HepG2 (cell line): ENCODE measurements at regions not wholly inside any gene's neighbourhood (a gene's known extent, or its start where the extent isn't known, plus 50 kb on each side); places are given as distances from the start of the nearest gene placed in this dataset.

Source experiments
- ATAC-seq: fragments of 200-7000 bp; cut with Tn5 transposase; 3 replicates; pipeline ENCODE4 v1.9.1; 2020; ENCODE audit warnings: mild to moderate bottlenecking, moderate library complexity
- BruUV-seq: library from RNA; stranded (reverse); fragments of 400-500 nt; replicated peaks from 2 replicates; lab custom pipeline; 2021; lab: Mats Ljungman, UMichigan
- CTCF ChIA-PET: fragments of 300-600 bp; formaldehyde crosslinking; extraction: SDS; loops from one replicate; lab custom pipeline; 2021; ENCODE audit warnings: low total read pairs, inconsistent platforms, low intra/inter-chr PET ratio; lab: Yijun Ruan, JAX
- POLR2A ChIA-PET: fragments of 350-600 bp; sonication (Branson Sonifier 250); formaldehyde crosslinking; loops from one replicate; lab custom pipeline; 2020; ENCODE audit warnings: antibody characterized with exemption, inconsistent platforms; lab: Yijun Ruan, JAX
- DNase-seq: peaks from one replicate; pipeline ENCODE4 v3.0.0-alpha.2; 2015; ENCODE audit warnings: low spot score
- FAIRE-seq: peaks from 3 replicates; lab custom pipeline; 2011; peaks lifted over from hg19 to GRCh38; lab: Jason Lieb, UNC
- H2AFZ ChIP-seq: one replicate; pipeline ENCODE4 v1.6.1; 2011; ENCODE audit warnings: low read length, inconsistent platforms
- H3K27ac ChIP-seq: fragments of 300-600 bp; 3 replicates; pipeline ENCODE4 v1.8.0; 2011; ENCODE audit warnings: mixed run types, mild to moderate bottlenecking, mixed read lengths, low read length, inconsistent platforms; ENCODE audit not compliant: insufficient read depth; ENCODE audit errors: extremely low read length
- H3K27me3 ChIP-seq, 2 experiments: fragments of 200-600 bp in 1 of 2; 2 replicates in 1 of 2; 3 replicates in 1 of 2; pipeline versions ENCODE4 v1.6.0 to v1.8.0; 2011; ENCODE audit warnings: low read length in 2 of 2, mild to moderate bottlenecking in 2 of 2, moderate library complexity in 2 of 2, inconsistent platforms in 1 of 2; ENCODE audit not compliant: insufficient read depth in 2 of 2, control insufficient read depth in 1 of 2
- H3K36me3 ChIP-seq, 2 experiments: fragments of 200-600 bp in 1 of 2; replicated peaks in 1 of 2; 2 replicates in 1 of 2; 3 replicates in 1 of 2; pipeline versions ENCODE4 v1.5.1 to v1.8.0; 2011; ENCODE audit warnings: low read length in 2 of 2, inconsistent platforms in 1 of 2; ENCODE audit not compliant: insufficient read depth in 2 of 2, control insufficient read depth in 1 of 2
- H3K4me1 ChIP-seq: 2 replicates; pipeline ENCODE4 v1.5.1; 2012; ENCODE audit warnings: low read length, inconsistent platforms; ENCODE audit not compliant: insufficient read depth
- H3K4me2 ChIP-seq: 2 replicates; pipeline ENCODE4 v1.6.0; 2011; ENCODE audit warnings: low read depth, low read length, inconsistent platforms
- H3K4me3 ChIP-seq, 3 experiments: fragments of 200-600 bp in 1 of 3; sonication (generic), shearing (Covaris generic) in 1 of 3; replicated peaks in 1 of 3; 2 replicates each; pipeline ENCODE4 v1.5.1; 2011 to 2016; ENCODE audit warnings: low read length in 3 of 3, inconsistent platforms in 2 of 3, low read depth in 2 of 3, mild to moderate bottlenecking in 2 of 3, control low read depth in 1 of 3, mixed read lengths in 1 of 3; ENCODE audit not compliant: insufficient read depth in 1 of 3
- H3K79me2 ChIP-seq: one replicate; pipeline ENCODE4 v1.6.1; 2011; ENCODE audit warnings: low read length, inconsistent platforms; ENCODE audit not compliant: insufficient read depth
- H3K9ac ChIP-seq: 2 replicates; pipeline ENCODE4 v1.6.0; 2011; ENCODE audit warnings: mild to moderate bottlenecking, low read depth, low read length, inconsistent platforms; ENCODE audit not compliant: insufficient read depth
- H3K9me3 ChIP-seq: 2 replicates; pipeline ENCODE4 v1.5.1; 2012; ENCODE audit warnings: mild to moderate bottlenecking, low read length
- H4K20me1 ChIP-seq: 2 replicates; pipeline ENCODE4 v1.6.0; 2011; ENCODE audit warnings: inconsistent platforms, mild to moderate bottlenecking, low read length, moderate library complexity; ENCODE audit not compliant: insufficient read depth
- AHR ChIP-seq: IDR thresholded peaks from 2 replicates; pipeline ENCODE4 v1.6.1; 2018; ENCODE audit warnings: missing genetic modification reagents, missing compliant biosample characterization
- ARNT ChIP-seq: fragments of 450-650 bp; IDR thresholded peaks from 2 replicates; pipeline ENCODE4 v1.6.1; 2017
- KDM5B ChIP-seq: sonication (generic); formaldehyde crosslinking; IDR thresholded peaks from 2 replicates; pipeline ENCODE4 v1.4.0; 2020; ENCODE audit warnings: missing genetic modification reagents, mild to moderate bottlenecking, borderline replicate concordance
- KLF6 ChIP-seq: IDR thresholded peaks from 2 replicates; pipeline ENCODE4 v1.8.0; 2016; ENCODE audit warnings: missing biosample characterization, missing genetic modification reagents
- MIER3 ChIP-seq: IDR thresholded peaks from 2 replicates; pipeline ENCODE4 v1.6.1; 2016; ENCODE audit warnings: missing compliant biosample characterization, borderline replicate concordance
- PAX8 ChIP-seq: sonication (generic); formaldehyde crosslinking; IDR thresholded peaks from 2 replicates; pipeline ENCODE4 v1.8.0; 2022; ENCODE audit warnings: mild to moderate bottlenecking, missing genetic modification reagents, borderline replicate concordance
- PCBP1 ChIP-seq: fragments of 200-400 bp; formaldehyde crosslinking; IDR thresholded peaks from 2 replicates; pipeline ENCODE4 v1.6.1; 2017; ENCODE audit warnings: mild to moderate bottlenecking, low read depth, low read length, borderline replicate concordance
- PCBP2 ChIP-seq: fragments of 200-400 bp; formaldehyde crosslinking; optimal IDR thresholded peaks from 2 replicates; pipeline ENCODE3; 2018; ENCODE audit warnings: low read length, low read depth; ENCODE audit not compliant: poor library complexity, severe bottlenecking
- RARA ChIP-seq: IDR thresholded peaks from 2 replicates; pipeline ENCODE4 v1.6.1; 2016; ENCODE audit warnings: missing genetic modification reagents, missing compliant biosample characterization
- SIN3A ChIP-seq: IDR thresholded peaks from 2 replicates; pipeline ENCODE4 v1.6.1; 2011; ENCODE audit warnings: low read depth, mild to moderate bottlenecking, control low read depth, low read length, borderline replicate concordance
- SKI ChIP-seq: fragments of 450-650 bp; IDR thresholded peaks from one replicate; pipeline ENCODE4 v1.6.1; 2018; ENCODE audit warnings: mild to moderate bottlenecking; ENCODE audit not compliant: partially characterized antibody
- SPEN ChIP-seq: sonication (generic); formaldehyde crosslinking; IDR thresholded peaks from 2 replicates; pipeline ENCODE4 v1.5.1; 2020; ENCODE audit warnings: low read depth, mild to moderate bottlenecking, missing genetic modification reagents
- SRY ChIP-seq: sonication (generic); formaldehyde crosslinking; IDR thresholded peaks from 2 replicates; pipeline ENCODE4 v1.8.0; 2022; ENCODE audit warnings: mild to moderate bottlenecking, missing genetic modification reagents
- TOPORS ChIP-seq: sonication (generic); formaldehyde crosslinking; IDR thresholded peaks from 2 replicates; pipeline ENCODE4 v1.8.0; 2023; ENCODE audit warnings: mild to moderate bottlenecking, missing genetic modification reagents
- ZFAT ChIP-seq: sonication (generic); formaldehyde crosslinking; conservative IDR thresholded peaks from 2 replicates; pipeline ENCODE4 v1.8.1; 2023; ENCODE audit warnings: missing genetic modification reagents, inconsistent platforms
- ZFP62 ChIP-seq: sonication (generic); formaldehyde crosslinking; IDR thresholded peaks from 2 replicates; pipeline ENCODE4 v1.4.0; 2020; ENCODE audit warnings: missing genetic modification reagents
- ZNF317 ChIP-seq: sonication (generic); formaldehyde crosslinking; IDR thresholded peaks from 2 replicates; pipeline ENCODE4 v1.5.0; 2020; ENCODE audit warnings: mild to moderate bottlenecking, missing genetic modification reagents
- ZNF83 ChIP-seq: sonication (generic); formaldehyde crosslinking; IDR thresholded peaks from 2 replicates; pipeline ENCODE4 v1.4.0; 2020; ENCODE audit warnings: missing genetic modification reagents, mild to moderate bottlenecking, borderline replicate concordance
- ZSCAN31 ChIP-seq: sonication (generic); formaldehyde crosslinking; IDR thresholded peaks from 2 replicates; pipeline ENCODE4 v1.5.0; 2020; ENCODE audit warnings: low read depth, mild to moderate bottlenecking, missing genetic modification reagents
- WGBS: methylation state at CpG from one replicate; pipeline ENCODE4 v1.1.6; 2017; ENCODE audit warnings: low lambda C conversion rate; 5-methylcytosine and 5-hydroxymethylcytosine counted together
- in situ Hi-C: cut with HindIII; loops from 2 replicates; pipeline ENCODE4 v1.10.0; 2017; ENCODE audit warnings: low pct_unique_long_range_greater_than_20kb; ENCODE audit not compliant: extremely low pct_ligation_motif_present
- intact Hi-C: fragments of 100-400 bp; cut with micrococcal nuclease; formaldehyde crosslinking; loops from one replicate; pipeline ENCODE4 v1.10.0; 2022; ENCODE audit not compliant: unreplicated experiment
- TF ChIP-seq, protein P1 (sequence below): sonication (generic); formaldehyde crosslinking; IDR thresholded peaks from 2 replicates; pipeline ENCODE4 v1.8.1; 2023; ENCODE audit warnings: mild to moderate bottlenecking, inconsistent platforms, moderate library complexity, missing genetic modification reagents, borderline replicate concordance
- TF ChIP-seq, protein P2 (sequence below): IDR thresholded peaks from 2 replicates; pipeline ENCODE4 v1.6.1; 2016; ENCODE audit warnings: missing compliant biosample characterization, missing genetic modification reagents, borderline replicate concordance

DNA sequence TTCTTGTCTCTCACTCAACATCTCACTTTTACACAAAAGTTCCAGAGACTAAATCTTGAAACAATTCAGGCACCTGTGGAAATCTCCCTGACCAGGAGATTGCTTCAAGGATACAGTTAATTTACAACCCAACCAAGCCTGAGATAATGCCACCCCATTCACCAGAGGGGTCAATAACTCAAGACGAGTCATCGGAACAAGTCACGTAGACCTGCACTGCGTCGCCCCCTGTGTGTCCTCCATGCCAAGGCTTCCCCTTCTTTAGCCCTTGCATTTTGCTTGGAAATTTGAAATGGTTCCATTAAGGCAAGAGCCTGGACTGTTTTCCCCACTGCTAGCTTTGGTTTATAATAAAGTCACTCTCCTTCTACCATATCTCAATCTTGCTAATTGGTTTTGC lies 129.0 kb upstream of the NEO1 start:
- Histone ChIP-seq H3K27ac (no peak overlapping the region), H3K36me3 (no peaks in the 10 kb centered on the region), H4K20me1 (no peaks in the 10 kb centered on the region), H3K4me2 (no peak overlapping the region), H3K4me1 (no peaks in the 10 kb centered on the region), H3K9ac (no peak overlapping the region), H3K4me3 (no peak overlapping the region), H3K27me3 (no peaks in the 10 kb centered on the region), H2AFZ (no peak overlapping the region), H3K9me3 (no peaks in the 10 kb centered on the region), H3K79me2 (no peaks in the 10 kb centered on the region)
- DNase-seq (no peak), ATAC-seq (no peak), FAIRE-seq (no peak)
- in situ Hi-C loops, result no loop called here
- 4% methylated on average over 5 of the region's 5 CpGs for WGBS
- TF ChIP-seq ZFAT (CRISPR knock-in tag) (no peak), ZFP62 (no peak), TOPORS (CRISPR knock-in tag) (no peak), SKI (no peak), RARA (CRISPR knock-in tag) (no peak)
- TF ChIP-seq, protein P1, sequence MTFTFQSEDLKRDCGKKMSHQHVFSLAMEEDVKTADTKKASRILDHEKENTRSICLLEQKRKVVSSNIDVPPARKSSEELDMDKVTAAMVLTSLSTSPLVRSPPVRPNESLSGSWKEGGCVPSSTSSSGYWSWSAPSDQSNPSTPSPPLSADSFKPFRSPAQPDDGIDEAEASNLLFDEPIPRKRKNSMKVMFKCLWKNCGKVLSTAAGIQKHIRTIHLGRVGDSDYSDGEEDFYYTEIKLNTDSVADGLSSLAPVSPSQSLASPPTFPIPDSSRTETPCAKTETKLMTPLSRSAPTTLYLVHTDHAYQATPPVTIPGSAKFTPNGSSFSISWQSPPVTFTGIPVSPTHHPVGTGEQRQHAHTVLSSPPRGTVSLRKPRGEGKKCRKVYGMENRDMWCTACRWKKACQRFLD (CRISPR knock-in tag), result no peak
- no TSS peak for BruUV-seq
- POLR2A ChIA-PET, result no interaction called here
- intact Hi-C loops, result no loop called here
- CTCF ChIA-PET, result no interaction called here

DNA sequence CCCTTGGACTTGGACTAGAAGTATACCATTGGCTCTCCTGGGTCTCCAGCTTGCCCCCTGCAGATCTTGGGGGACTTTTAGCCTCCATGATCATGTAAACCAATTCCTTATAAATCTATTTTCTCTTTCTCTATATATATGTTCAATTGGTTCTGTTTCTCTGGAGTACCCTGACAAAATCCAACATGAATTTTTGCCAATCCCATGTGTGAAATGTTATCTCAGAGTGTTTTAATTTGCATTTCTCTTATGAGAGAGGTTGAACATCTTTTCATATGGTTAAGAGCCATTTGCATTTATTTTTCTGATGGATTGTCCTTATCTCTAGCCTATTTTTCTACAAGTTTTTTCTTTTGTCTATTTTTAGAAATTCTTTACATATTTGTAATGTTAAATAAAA lies 131.7 kb upstream of the NEO1 start:
- Histone ChIP-seq H3K27me3 (no peaks in the 10 kb centered on the region), H2AFZ (no peak overlapping the region), H3K9ac (no peak overlapping the region), H3K79me2 (no peaks in the 10 kb centered on the region), H4K20me1 (no peaks in the 10 kb centered on the region), H3K9me3 (no peaks in the 10 kb centered on the region), H3K27ac (no peak overlapping the region), H3K4me2 (no peak overlapping the region), H3K36me3 (no peaks in the 10 kb centered on the region), H3K4me3 (no peak overlapping the region), H3K4me1 (no peaks in the 10 kb centered on the region)
- no peak for ATAC-seq
- POLR2A ChIA-PET, result no interaction called here
- no TSS peak for BruUV-seq
- no peak for FAIRE-seq
- intact Hi-C loops (no loop called here), in situ Hi-C loops (no loop called here)
- no peak for DNase-seq
- CTCF ChIA-PET, result no interaction called here
- no peak for TF ChIP-seq ZNF83 (CRISPR knock-in tag)
- no peak for TF ChIP-seq ARNT
- TF ChIP-seq PCBP1, result no peak
- TF ChIP-seq ZSCAN31 (CRISPR knock-in tag), result no peak
- TF ChIP-seq PAX8, result no peak
- TF ChIP-seq PCBP2, result no peak
- TF ChIP-seq AHR, result no peak
- TF ChIP-seq KLF6 (CRISPR knock-in tag), result no peak
- TF ChIP-seq, protein P2, sequence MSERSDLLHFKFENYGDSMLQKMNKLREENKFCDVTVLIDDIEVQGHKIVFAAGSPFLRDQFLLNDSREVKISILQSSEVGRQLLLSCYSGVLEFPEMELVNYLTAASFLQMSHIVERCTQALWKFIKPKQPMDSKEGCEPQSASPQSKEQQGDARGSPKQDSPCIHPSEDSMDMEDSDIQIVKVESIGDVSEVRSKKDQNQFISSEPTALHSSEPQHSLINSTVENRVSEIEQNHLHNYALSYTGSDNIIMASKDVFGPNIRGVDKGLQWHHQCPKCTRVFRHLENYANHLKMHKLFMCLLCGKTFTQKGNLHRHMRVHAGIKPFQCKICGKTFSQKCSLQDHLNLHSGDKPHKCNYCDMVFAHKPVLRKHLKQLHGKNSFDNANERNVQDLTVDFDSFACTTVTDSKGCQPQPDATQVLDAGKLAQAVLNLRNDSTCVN (CRISPR knock-in tag), result no peak
- TF ChIP-seq ZNF317 (CRISPR knock-in tag), result no peak
- TF ChIP-seq SPEN, result no peak
- no peak for TF ChIP-seq KDM5B (CRISPR knock-in tag)
- no peak for TF ChIP-seq MIER3 (CRISPR knock-in tag)
- TF ChIP-seq SRY, result no peak
- TF ChIP-seq SIN3A, result no peak
